ENCODE measurements at regions not wholly inside any gene's neighbourhood (a gene's known extent, or its start where the extent isn't known, plus 50 kb on each side); places are given as distances from the start of the nearest gene placed in this dataset.

GRCh38 chr4:112853662-112854256 is 195.7 kb upstream of the ANK2 start:
- DNase-seq: no peak

- DNase-seq: no peak
These were observed 195.0 kb upstream of the ANK2 start for GRCh38 chr4:112854420-112854819.

GRCh38 chr4:112855058-112855457 is 194.4 kb upstream of the ANK2 start:
- DNase-seq: no peak

- DNase-seq: no peak
These were observed 192.0 kb upstream of the ANK2 start for GRCh38 chr4:112857461-112857860.

- no peak for DNase-seq
These were observed 190.7 kb upstream of the ANK2 start for GRCh38 chr4:112858751-112859150.

GRCh38 chr4:112859456-112860184 is 189.8 kb upstream of the ANK2 start:
- no peak for DNase-seq

GRCh38 chr4:112860830-112861690 is 188.4 kb upstream of the ANK2 start:
- DNase-seq: no peak

- no peak for DNase-seq
These were observed 187.5 kb upstream of the ANK2 start for GRCh38 chr4:112861691-112862674.

GRCh38 chr4:112865443-112865842 is 184.0 kb upstream of the ANK2 start:
- DNase-seq: no peak

- no peak for DNase-seq
These were observed 173.1 kb upstream of the ANK2 start for GRCh38 chr4:112876316-112876715.

GRCh38 chr4:112881842-112882241 is 167.6 kb upstream of the ANK2 start:
- no peak for DNase-seq

- no peak for DNase-seq
These were observed 167.2 kb upstream of the ANK2 start for GRCh38 chr4:112882286-112882685.

- DNase-seq: no peak
These were observed 165.0 kb upstream of the ANK2 start for GRCh38 chr4:112884406-112884805.

- no peak for DNase-seq
These were observed 163.6 kb upstream of the ANK2 start for GRCh38 chr4:112885897-112886296.

- DNase-seq: no peak
These were observed 160.8 kb upstream of the ANK2 start for GRCh38 chr4:112888622-112889021.

GRCh38 chr4:112889199-112889598 is 160.3 kb upstream of the ANK2 start:
- DNase-seq: no peak

- no peak for DNase-seq
These were observed 159.6 kb upstream of the ANK2 start for GRCh38 chr4:112889619-112890527.

GRCh38 chr4:112894480-112894879 is 155.0 kb upstream of the ANK2 start:
- DNase-seq: no peak

GRCh38 chr4:112894951-112895350 is 154.5 kb upstream of the ANK2 start:
- no peak for DNase-seq

- DNase-seq: no peak
These were observed 153.4 kb upstream of the ANK2 start for GRCh38 chr4:112895811-112896608.
